Hematopoietic multipotent progenitor cell treated with erythropoietin and hydrocortisone succinate and interleukin-3 and kit ligand, for 17 days (in vitro differentiated cells): ENCODE measurements at regions not wholly inside any gene's neighbourhood (a gene's known extent, or its start where the extent isn't known, plus 50 kb on each side); places are given as distances from the start of the nearest gene placed in this dataset.
"Not testable (repeated sequence)": the region's sequence is repeated elsewhere in the genome, so short reads cannot be mapped to it uniquely, and the experiment has no call there.

Source experiments
- DNase-seq: peaks from one replicate; pipeline ENCODE4 v3.0.0-alpha.2; 2015; ENCODE audit warnings: low spot score

GRCh38 chr10:10714327-10714726 lies 303.3 kb upstream of the CELF2 start:
- no peak for DNase-seq

DNA sequence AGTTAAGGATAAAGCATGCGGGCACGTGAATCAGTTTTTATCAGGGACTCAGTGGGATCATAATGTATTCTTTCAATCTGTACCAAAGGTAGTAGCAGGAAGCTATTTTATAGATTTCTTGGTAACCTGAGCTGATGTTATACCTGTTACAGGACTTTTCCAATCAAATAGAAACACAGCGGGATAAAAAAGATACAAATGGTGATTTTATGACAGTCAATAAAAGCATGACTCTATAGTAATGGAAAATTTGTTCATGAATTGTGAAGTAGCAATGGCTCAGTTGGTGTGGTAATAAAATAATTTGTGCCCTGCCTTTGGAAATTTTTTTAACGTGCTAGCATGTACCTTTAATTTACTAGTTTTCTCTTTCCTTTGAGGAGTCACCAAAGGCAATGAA lies 300.7 kb upstream of the CELF2 start:
- DNase-seq: no peak

- DNase-seq: no peak
These were observed 295.2 kb upstream of the CELF2 start for GRCh38 chr10:10722422-10722821.

DNA sequence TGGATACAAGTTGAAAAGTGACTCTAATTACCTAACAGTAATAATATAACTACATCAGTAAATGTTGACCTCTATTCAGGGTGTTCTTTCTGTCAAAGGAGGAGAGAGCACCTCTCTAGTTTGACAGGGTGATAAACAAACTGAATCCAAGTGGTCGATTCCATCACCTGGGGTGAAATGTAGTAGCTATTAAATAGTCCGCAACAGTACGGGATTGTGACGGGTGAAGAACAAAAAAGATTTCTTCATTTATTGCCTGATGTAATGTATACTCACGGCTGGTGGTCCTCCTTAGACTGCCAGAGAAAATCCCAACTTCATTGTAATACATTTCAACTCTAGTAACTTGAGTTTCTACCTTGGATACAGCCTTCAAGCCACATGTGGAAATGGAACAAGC lies 292.5 kb upstream of the CELF2 start:
- DNase-seq: no peak

DNA sequence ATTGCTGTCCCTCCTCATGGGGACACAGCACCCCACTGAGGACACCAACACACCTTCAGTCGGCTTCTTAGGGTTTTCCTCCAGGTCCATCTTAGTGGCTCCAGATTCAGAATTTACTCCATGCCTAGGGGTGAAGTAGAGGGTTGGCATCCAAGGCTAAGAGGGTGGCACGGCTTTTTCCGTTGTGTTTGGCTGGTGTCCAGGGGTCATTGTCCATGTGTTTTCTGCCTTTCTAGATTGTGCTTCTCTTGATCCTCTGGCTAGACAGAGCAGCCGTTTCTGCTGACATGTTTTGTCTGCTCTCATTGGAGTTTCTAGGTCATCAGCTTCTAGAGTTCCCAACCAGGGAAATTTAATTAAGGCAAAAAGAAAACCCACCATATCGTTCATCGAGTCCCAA lies 291.6 kb upstream of the CELF2 start:
- DNase-seq: no peak

- DNase-seq: not testable (repeated sequence)
These were observed 290.3 kb upstream of the CELF2 start for GRCh38 chr10:10727411-10727810.

DNA sequence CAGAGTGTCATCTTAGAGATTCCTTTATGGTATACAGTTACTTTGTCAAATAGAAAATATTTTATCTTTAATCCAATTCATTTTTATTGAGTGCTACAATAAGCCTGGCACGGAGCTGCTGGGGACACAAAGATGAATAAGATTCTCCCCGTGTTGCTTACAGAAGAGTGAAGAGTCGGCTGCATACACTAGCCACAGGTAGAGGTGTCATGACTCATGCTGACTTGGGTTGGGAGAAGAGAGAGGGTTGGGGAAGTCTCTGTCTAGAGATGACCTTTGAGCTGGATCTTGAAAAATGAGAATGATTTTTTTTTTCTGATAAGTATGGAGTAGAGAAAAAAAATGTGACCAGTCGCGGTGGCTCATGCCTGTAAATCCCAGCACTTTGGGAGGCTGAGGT lies 289.9 kb upstream of the CELF2 start:
- DNase-seq: no peak

DNA sequence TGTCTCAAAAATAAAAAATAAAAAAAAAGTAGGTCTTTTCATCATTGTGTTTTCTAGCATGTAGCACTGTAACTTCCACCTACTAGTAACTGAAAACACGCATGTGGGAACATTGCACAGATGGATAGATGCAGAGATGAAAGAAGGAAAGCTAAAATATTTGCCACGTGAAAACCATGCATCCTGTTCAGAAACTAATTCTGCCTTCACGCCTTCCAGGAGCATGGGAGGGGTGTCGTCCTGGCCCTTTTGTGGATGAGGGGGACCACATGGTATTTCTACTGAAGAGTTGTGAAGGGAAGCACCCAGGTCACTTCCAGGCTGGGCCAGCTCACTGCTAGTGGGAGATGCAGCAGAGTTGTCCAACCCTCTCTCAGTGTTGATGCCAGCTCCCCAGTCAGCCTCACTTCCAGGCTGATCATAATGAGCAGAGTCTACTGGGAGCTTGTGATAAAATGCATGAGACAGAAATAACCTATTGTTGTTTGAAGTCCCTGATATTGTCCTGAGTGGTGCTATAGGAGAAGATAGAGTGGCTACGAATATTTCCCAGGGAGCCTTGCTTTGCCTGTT lies 287.1 kb upstream of the CELF2 start:
- no peak for DNase-seq

DNA sequence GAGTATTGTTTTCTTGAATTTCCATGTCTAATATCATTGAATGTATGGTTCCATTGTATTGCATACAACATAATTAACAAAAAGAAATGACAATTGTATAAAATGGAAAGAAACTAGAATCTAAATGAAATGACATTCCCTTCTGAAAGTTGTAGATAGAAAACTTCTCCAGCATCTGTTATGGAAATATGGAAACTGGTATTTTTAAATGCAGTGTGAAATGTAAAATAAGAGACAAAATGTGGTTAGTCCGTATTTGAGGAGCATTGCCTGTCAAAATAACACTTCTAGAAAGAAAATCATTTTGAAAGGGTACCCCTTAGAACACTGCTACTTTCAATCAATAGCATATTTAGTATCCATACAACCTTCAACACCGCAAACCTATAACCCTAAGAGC lies 286.3 kb upstream of the CELF2 start:
- no peak for DNase-seq

- DNase-seq: no peak
These were observed 283.2 kb upstream of the CELF2 start for GRCh38 chr10:10734356-10735064.

DNA sequence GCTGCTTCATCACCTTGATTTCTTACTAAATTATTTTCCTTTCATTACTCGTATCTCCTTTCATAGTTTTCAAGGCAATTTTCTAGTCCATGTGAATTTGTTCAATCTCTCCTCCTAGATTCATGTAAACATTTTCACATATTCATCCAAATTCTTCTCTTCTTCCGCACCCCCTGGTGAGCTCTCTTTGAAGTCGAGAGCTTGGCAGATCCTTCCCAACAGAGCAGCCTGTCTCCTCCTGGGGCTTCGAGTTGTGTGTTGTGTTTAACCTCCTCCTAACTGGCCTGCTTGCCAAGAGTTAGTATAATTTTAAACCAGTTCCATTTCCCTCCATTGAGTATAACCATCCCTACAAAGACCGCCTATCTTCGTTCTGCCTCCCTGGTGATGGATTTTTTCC lies 272.4 kb upstream of the CELF2 start:
- no peak for DNase-seq

GRCh38 chr10:10755490-10755889 lies 262.2 kb upstream of the CELF2 start:
- DNase-seq: no peak

GRCh38 chr10:10758306-10758705 lies 259.4 kb upstream of the CELF2 start:
- no peak for DNase-seq

GRCh38 chr10:10759806-10760205 lies 257.9 kb upstream of the CELF2 start:
- not testable (repeated sequence) for DNase-seq

GRCh38 chr10:10765017-10765416 lies 252.7 kb upstream of the CELF2 start:
- no peak for DNase-seq

GRCh38 chr10:10772411-10772810 lies 245.3 kb upstream of the CELF2 start:
- DNase-seq: no peak

DNA sequence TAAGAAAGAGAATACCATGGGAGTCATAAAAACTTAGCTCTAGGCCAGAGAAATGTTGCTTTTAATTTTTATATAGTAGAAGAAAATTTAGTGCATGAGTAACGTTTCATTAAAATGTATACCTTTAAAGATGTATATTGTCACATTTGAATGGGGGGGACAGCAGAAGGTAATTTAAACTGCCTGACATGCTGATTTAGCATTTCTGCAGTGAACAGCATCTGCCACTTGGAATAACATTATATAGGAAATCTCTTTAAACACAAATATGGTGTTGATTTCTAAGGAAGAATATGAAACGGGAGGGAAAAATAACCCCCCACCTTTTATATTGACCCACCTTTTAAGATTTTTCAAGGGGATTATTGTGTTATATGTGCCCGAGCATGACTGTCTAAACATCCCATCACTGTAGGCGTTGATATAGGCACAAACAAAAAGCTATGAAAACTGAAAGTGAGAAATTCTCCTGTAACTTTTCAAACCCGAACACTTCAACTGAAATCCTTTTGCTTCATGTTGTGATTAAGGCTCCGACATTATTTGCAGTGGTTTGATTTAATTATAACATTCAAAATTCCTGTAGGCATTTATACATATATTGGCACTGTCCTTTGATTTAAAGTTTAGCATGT lies 244.7 kb upstream of the CELF2 start:
- DNase-seq: no peak

GRCh38 chr10:10774416-10774815 lies 243.3 kb upstream of the CELF2 start:
- DNase-seq: no peak

- no peak for DNase-seq
These were observed 241.3 kb upstream of the CELF2 start for GRCh38 chr10:10776363-10776762.

GRCh38 chr10:10777279-10777678 lies 240.4 kb upstream of the CELF2 start:
- no peak for DNase-seq

- no peak for DNase-seq
These were observed 239.9 kb upstream of the CELF2 start for GRCh38 chr10:10777723-10778122.

DNA sequence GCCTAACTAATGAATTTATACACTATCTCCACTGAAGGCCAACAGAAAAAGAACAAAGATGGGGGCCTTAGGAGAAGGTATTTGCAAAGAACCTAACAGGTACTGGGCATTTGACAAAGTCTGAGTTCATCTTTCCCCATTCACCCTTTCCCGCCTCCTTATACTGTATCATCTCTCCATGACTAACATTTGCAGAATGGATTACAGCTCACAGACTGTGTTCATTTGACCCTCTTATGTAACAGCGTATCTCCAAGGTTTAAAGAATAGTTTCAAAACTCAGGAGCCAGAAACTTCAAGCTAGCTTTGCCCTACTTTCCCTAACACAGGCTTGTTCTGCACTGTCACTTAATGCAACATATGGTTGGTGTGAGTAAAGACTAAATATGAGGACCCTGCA lies 238.7 kb upstream of the CELF2 start:
- no peak for DNase-seq

- no peak for DNase-seq
These were observed 238.2 kb upstream of the CELF2 start for GRCh38 chr10:10779511-10779910.

DNA sequence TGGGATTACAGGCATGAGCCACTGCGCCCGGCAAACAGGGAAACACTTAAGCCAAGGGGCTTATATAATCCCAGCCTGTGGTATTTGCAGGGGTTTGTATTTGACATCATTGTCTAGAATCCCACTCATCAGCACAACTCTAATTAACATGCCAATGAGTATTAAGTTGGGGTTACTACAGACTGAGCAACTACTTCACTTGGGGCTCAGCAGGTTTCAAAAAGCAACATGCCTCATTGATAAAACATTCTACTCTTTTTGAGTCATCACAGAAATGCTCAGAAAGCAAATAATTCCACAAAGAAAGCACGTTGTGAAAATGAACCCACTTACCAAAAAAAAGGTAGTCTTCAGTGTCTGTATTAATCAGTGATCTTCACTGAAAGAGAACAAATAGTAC lies 236.9 kb upstream of the CELF2 start:
- no peak for DNase-seq
